Fibroblast of lung (primary cell): ENCODE measurements at regions not wholly inside any gene's neighbourhood (a gene's known extent, or its start where the extent isn't known, plus 50 kb on each side); places are given as distances from the start of the nearest gene placed in this dataset.

Experiments used
- CTCF ChIP-seq, 2 donors: IDR thresholded peaks in 1 of 2; conservative IDR thresholded peaks in 1 of 2; 1 replicate in 1 of 2; 2 replicates in 1 of 2; pipeline ENCODE4 v1.5.1; 2011 to 2012; ENCODE audit warnings: low read length in 2 of 2, control low read depth in 1 of 2, inconsistent platforms in 1 of 2, low read depth in 1 of 2, mild to moderate bottlenecking in 1 of 2
- EZH2 ChIP-seq: IDR thresholded peaks from 2 replicates; pipeline ENCODE4 v1.5.1; 2012; ENCODE audit warnings: low read length, control low read depth, mild to moderate bottlenecking; ENCODE audit errors: missing control alignments

- no peak for TF ChIP-seq CTCF (conservative IDR thresholded peaks at IDR 0.05 in 1 of 2, IDR thresholded peaks at IDR 0.05 in 1 of 2; ENCODE audit: low read depth in 1 of 2, low read length in 2 of 2)
- no peak for TF ChIP-seq EZH2
Observed at GRCh38 chr7:148535217-148535616, 55.3 kb upstream of the C7orf33 start.
